ENCODE measurements at regions not wholly inside any gene's neighbourhood (a gene's known extent, or its start where the extent isn't known, plus 50 kb on each side); places are given as distances from the start of the nearest gene placed in this dataset.

DNA sequence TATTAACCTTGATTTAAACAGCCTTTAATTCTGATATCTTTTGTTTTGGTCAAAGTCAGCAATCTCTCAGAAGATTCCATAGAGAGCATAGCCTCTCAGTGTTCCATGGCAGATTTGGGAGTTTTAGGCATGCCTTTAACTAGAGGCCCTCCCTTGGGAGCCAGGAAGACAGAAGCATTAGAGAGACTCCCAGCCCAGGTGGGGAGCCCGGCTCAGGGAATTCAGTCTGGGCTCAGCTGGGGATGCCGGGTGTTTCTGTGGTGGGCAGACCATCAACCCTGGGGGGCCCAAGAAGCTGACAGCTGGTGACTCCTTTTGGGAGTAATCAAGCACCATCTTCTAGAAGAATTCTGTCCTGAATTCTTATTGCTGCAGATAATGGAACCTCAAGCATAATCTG, 99.7 kb upstream of the CELF4 start:
- DNase-seq: no peak

GRCh38 chr18:37663446-37663845, 97.8 kb upstream of the CELF4 start:
- no peak for DNase-seq

DNA sequence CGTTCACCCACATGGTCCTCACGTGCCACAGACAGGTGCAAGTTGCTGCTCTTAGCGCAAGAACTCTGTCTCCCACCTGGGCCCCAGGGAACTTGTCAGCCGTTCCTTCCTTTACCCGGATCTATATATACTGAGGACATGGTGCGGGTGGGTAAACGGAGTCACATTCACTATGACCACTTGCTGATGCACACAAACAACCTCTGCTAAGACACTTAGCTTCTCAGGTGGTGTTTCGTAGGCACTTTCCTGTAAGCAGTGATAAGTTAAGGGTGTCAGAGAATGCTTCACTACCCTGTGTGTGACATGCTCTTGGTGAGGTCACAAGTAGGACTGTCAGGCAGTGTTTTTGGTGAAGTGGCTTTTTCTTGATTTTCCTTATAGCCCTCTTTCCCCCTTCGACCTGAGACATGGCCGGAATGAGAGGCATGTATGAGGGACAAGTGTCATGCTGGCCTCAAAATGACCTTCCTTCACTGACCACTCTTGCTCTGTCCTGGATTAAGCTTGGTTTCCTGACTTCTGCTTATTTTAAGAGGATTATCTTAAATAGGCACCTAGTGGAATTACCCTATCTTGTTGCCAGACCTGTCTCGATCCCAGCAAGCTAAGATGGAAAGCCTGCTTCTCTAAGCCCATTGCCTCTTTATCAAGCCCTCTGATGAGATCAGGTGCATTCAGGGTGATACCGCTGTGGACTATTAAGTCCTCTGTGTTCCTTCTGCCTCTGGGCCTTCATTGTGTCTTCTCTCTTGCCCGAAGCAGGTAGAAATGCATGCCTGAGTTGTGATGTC, 97.1 kb upstream of the CELF4 start:
- no peak for DNase-seq

GRCh38 chr18:37662099-37662498, 96.5 kb upstream of the CELF4 start:
- no peak for DNase-seq

- DNase-seq: no peak
These were observed 95.9 kb upstream of the CELF4 start for GRCh38 chr18:37661478-37661877.

DNA sequence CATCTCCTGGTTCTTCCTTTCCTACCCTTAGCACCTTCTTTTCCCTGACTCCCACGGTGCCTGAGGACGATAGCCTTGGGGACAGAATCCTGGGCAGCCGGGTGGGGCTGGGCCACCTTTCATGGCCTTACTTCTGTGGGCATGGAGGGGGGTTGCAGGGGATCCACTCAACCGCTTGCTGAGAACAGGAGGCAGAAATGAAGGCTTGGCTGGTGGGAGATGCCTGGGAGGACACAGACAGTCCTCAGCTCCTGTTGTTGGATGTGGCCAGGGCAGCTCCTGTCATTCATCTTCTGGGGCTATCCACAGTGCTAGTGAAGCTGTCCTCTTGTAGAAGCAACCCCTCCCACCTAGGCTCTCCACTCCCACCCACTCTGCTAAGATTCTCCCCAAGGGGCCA, 95.5 kb upstream of the CELF4 start:
- DNase-seq: no peak

GRCh38 chr18:37660658-37661057, 95.1 kb upstream of the CELF4 start:
- DNase-seq: no peak

GRCh38 chr18:37659906-37660305, 94.3 kb upstream of the CELF4 start:
- DNase-seq: no peak

DNA sequence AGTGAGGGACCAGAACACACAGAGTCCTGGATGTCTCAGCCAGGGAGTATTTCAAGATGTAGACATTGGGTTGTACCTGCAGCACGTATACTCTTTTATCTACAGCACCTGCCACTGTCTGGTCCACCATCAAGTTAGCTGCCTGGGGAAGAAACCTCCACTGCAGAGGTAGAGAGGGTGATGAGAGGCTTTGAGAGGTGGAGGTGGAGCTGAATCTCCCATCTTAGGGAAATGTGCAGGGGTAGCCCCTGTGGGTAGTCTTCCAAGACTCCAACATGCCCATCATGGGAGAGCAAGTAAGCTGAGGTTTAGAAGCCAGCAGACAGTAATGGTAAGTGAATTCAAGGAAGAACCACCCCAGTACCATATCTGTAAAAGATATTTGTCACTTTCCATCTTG, 93.3 kb upstream of the CELF4 start:
- DNase-seq: no peak

DNA sequence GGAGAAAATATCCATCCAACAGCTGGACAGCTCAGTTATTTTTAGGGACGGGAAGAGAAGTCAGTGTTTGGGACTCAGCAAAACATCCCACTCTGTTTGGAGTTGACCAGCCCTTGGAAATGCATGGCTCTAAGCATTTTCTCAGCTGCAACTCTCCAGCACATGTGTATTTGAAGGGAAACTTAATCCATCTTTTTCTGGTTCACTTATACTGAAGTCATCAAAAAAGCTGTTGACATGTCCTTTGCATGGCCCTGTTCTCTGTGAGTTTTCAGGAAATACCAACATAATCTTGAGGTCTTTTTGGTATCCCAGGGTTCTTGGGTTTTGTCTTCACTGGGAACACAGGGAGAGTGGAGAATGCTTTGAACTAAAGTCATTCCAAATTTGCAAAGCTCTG, 91.9 kb upstream of the CELF4 start:
- no peak for DNase-seq

DNA sequence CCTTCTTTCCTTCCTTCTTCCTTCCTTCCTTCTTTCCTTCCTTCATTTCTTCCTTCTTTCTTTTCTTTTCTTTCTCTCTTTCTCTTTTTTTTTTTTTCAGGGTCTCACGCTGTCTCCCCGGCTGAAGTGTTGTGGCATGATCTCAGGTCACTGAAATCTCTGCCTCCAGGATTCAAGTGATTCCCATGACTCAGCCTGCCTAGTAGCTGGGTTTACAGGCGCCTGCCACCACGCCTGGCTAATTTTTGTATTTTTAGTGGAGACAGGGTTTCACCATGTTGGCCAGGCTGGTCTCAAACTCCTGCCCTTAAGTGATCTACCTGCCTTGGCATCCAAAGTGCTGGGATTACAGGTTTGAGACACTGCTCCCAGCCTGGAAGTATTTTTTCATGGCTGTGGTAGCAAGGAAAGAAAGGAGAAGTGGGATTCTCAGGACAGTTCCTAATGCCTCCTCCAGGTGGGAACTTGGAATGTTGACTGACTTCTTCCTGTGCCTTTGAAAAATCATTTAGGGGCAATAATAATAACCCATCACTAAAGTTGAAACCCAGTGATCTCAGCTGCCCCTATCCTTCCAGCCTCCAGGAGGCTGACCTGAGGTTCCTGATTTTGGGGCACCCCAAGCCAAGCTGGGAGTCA, 89.3 kb upstream of the CELF4 start:
- no peak for DNase-seq

DNA sequence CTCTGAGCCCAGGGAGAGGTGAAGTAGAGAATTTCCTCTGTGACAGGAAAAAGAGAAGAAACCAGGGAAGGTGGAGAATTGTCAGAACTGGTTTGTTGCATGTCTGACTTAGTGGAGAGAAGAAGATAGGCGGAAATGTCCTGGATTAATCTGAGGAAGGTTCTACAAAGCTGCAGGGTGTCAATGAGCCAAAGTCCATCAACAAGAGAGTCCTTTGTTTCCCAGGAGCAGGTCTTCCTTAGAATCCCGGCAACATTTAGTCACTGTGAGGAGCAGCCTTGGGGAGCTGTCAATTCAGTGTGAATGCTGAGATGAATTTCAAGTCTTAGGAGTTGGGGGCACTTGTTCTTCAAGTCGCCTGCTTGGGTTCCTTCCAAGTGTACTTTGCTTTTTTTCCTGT, 88.4 kb upstream of the CELF4 start:
- DNase-seq: no peak

GRCh38 chr18:37653618-37654017, 88.0 kb upstream of the CELF4 start:
- no peak for DNase-seq

DNA sequence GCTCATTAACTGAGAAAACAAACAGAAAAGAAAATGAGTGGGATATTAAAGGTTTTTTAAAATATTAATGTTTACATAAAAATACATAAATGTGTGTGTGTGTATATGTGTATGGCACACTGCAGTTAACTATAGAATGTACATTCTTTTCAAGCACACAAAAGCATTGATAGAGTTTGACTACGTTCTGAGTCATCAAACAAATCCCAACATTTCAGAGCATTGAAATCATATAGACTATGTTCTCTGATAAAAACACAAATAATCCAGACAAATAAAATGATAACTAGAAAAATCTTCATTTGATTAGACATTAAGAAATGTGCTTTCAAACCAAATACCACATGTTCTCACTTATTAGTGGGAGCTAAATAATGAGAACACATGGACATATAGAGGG, 84.3 kb upstream of the CELF4 start:
- no peak for DNase-seq

- no peak for DNase-seq
These were observed 83.8 kb upstream of the CELF4 start for GRCh38 chr18:37649416-37649815.

GRCh38 chr18:37641573-37641972, 76.0 kb upstream of the CELF4 start:
- DNase-seq: no peak

DNA sequence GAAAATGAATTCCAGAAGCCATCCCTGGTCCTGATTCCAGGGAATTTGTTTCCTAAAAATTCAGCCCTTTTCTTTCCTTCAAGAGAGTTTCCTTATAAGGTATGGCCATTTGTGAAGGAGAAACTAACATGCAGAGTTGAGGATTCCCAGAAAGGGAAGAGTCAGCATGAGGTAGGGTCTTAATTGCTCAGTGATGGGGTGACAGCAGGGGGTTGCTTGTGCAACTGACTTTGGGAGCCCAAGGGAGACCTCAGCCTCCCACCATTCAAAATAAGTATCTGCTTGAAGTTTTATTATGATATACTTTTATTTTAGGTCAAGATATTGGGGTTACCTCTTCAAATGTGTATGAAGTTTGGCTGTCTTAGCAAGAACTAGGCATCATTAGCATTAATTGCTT, 74.9 kb upstream of the CELF4 start:
- no peak for DNase-seq

- DNase-seq: no peak
These were observed 74.2 kb upstream of the CELF4 start for GRCh38 chr18:37639846-37640245.

DNA sequence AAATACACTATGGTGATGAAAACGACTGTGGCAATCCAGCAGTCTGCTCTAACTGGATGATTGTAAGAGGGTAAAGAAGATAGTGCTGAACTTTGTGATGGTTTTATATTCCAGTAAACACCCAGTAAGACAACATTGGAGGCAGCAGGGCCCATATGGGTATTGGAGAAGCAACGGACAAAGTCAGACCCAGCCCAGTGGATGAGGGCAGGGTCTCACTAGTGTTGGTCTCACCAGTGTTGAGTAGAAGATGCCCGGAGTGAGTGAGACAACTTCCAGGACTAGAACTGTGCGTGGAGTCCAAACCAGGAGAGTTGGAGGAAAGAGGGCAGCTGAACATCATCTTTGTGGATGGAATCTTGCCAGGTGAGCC, 71.9 kb upstream of the CELF4 start:
- no peak for DNase-seq

GRCh38 chr18:37636831-37637477, 71.4 kb upstream of the CELF4 start:
- DNase-seq: no peak

GRCh38 chr18:37634516-37634915, 68.9 kb upstream of the CELF4 start:
- no peak for DNase-seq

GRCh38 chr18:37631422-37631821, 65.8 kb upstream of the CELF4 start:
- no peak for DNase-seq

DNA sequence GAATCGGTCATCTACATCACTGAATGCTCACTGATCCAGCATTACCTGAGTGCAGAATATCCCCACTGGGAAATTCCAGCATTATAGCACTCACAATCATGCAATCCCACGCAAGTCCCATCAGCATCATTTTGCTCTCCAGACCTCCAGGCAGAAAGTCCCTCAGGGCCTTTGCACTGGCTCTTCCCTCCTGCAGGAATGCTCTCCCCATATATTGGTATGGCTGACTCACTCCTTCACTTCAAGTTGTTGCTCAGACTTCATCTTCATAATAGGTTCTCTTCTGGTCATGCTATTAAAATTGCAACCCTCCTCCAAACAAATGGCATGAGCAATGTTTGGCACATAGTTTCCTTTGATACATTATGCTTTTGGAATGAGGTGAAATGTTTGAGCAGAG, 64.7 kb upstream of the CELF4 start:
- DNase-seq: no peak

GRCh38 chr18:37628470-37629220, 63.0 kb upstream of the CELF4 start:
- DNase-seq: no peak

Data from CD4-positive, alpha-beta T cell treated with Interleukin-17A for 4 hours (primary cell).